HEK293 (cell line): ENCODE measurements at regions not wholly inside any gene's neighbourhood (a gene's known extent, or its start where the extent isn't known, plus 50 kb on each side); places are given as distances from the start of the nearest gene placed in this dataset.

ENCODE experiments used
- CTCF ChIA-PET: fragments of 350-600 bp; formaldehyde crosslinking; extraction: SDS; loops from one replicate; lab custom pipeline; 2021; ENCODE audit warnings: antibody characterized with exemption; lab: Yijun Ruan, JAX
- POLR2A ChIA-PET: fragments of 300-600 bp; formaldehyde crosslinking; extraction: SDS; loops from one replicate; lab custom pipeline; 2020; ENCODE audit warnings: antibody characterized with exemption, inconsistent platforms; lab: Yijun Ruan, JAX
- H3K27ac ChIP-seq: fragments of 200-500 bp; sonication (Bioruptor generic); 2 replicates; pipeline ENCODE4 v1.5.1; 2014; ENCODE audit warnings: low read depth, low read length, control low read depth, inconsistent platforms; ENCODE audit errors: extremely low read depth
- H3K36me3 ChIP-seq, 2 experiments: fragments of 200-500 bp in 1 of 2; sonication (Bioruptor generic) in 1 of 2; 1 replicate in 1 of 2; 2 replicates in 1 of 2; pipeline ENCODE4 v1.5.1; 2014 to 2017; ENCODE audit warnings: inconsistent platforms in 2 of 2, low read length in 2 of 2; ENCODE audit not compliant: control insufficient read depth in 2 of 2, insufficient read depth in 1 of 2
- H3K4me1 ChIP-seq: fragments of 200-500 bp; sonication (Bioruptor generic); 2 replicates; pipeline ENCODE4 v1.5.1; 2014; ENCODE audit warnings: mild to moderate bottlenecking, low read length, inconsistent platforms; ENCODE audit not compliant: control insufficient read depth, insufficient read depth
- H3K4me3 ChIP-seq: 2 replicates; pipeline ENCODE4 v1.5.1; 2011; ENCODE audit warnings: low read depth, mild to moderate bottlenecking, control low read depth, low read length, moderate library complexity
- H3K9me3 ChIP-seq: fragments of 200-500 bp; sonication (Bioruptor generic); 2 replicates; pipeline ENCODE4 v1.5.1; 2014; ENCODE audit warnings: low read depth, low read length, inconsistent platforms; ENCODE audit not compliant: control insufficient read depth, insufficient read depth
- GLIS2 ChIP-seq: fragments of 450-650 bp; formaldehyde crosslinking; IDR thresholded peaks from 2 replicates; pipeline ENCODE4 v1.5.1; 2016; ENCODE audit warnings: missing biosample characterization, missing genetic modification characterization
- PRDM1 ChIP-seq: fragments of 450-650 bp; formaldehyde crosslinking; IDR thresholded peaks from 2 replicates; pipeline ENCODE4; 2016; ENCODE audit warnings: missing biosample characterization, missing genetic modification characterization
- ZBTB48 ChIP-seq: fragments of 450-650 bp; formaldehyde crosslinking; IDR thresholded peaks from 2 replicates; pipeline ENCODE4 v1.5.1; 2016; ENCODE audit warnings: missing biosample characterization, missing genetic modification characterization
- ZFP37 ChIP-seq: fragments of 450-650 bp; formaldehyde crosslinking; IDR thresholded peaks from 2 replicates; pipeline ENCODE4 v1.5.1; 2016; ENCODE audit warnings: missing biosample characterization, missing genetic modification characterization
- ZNF121 ChIP-seq: fragments of 450-650 bp; formaldehyde crosslinking; IDR thresholded peaks from 2 replicates; pipeline ENCODE4 v1.5.1; 2016; ENCODE audit warnings: missing biosample characterization, missing genetic modification characterization
- ZNF132 ChIP-seq: fragments of 450-650 bp; formaldehyde crosslinking; IDR thresholded peaks from 2 replicates; pipeline ENCODE4 v1.5.1; 2017; ENCODE audit warnings: missing biosample characterization, missing genetic modification characterization, borderline replicate concordance
- ZNF155 ChIP-seq: fragments of 450-650 bp; formaldehyde crosslinking; IDR thresholded peaks from 2 replicates; pipeline ENCODE4 v1.5.1; 2016; ENCODE audit warnings: missing biosample characterization, missing genetic modification characterization
- ZNF16 ChIP-seq: fragments of 450-650 bp; formaldehyde crosslinking; IDR thresholded peaks from 2 replicates; pipeline ENCODE4 v1.5.1; 2016; ENCODE audit warnings: low read depth, missing biosample characterization, missing genetic modification characterization
- ZNF24 ChIP-seq: fragments of 450-650 bp; formaldehyde crosslinking; IDR thresholded peaks from 2 replicates; pipeline ENCODE4 v1.5.1; 2016; ENCODE audit warnings: missing biosample characterization, missing genetic modification characterization
- ZNF248 ChIP-seq: fragments of 450-650 bp; formaldehyde crosslinking; IDR thresholded peaks from 2 replicates; pipeline ENCODE4 v1.5.1; 2017; ENCODE audit warnings: missing biosample characterization, missing genetic modification characterization
- ZNF473 ChIP-seq: fragments of 450-650 bp; formaldehyde crosslinking; IDR thresholded peaks from 2 replicates; pipeline ENCODE4 v1.5.1; 2017; ENCODE audit warnings: missing biosample characterization, missing genetic modification characterization
- ZNF501 ChIP-seq: fragments of 450-650 bp; formaldehyde crosslinking; IDR thresholded peaks from 2 replicates; pipeline ENCODE4 v1.5.1; 2016; ENCODE audit warnings: missing biosample characterization, missing genetic modification characterization
- ZNF558 ChIP-seq: fragments of 450-650 bp; formaldehyde crosslinking; IDR thresholded peaks from 2 replicates; pipeline ENCODE4 v1.5.1; 2016; ENCODE audit warnings: missing biosample characterization, missing genetic modification characterization
- ZNF610 ChIP-seq: fragments of 450-650 bp; formaldehyde crosslinking; IDR thresholded peaks from 2 replicates; pipeline ENCODE4 v1.5.1; 2016; ENCODE audit warnings: missing biosample characterization, missing genetic modification characterization, borderline replicate concordance
- ZNF660 ChIP-seq: fragments of 450-650 bp; IDR thresholded peaks from 2 replicates; pipeline ENCODE4 v1.5.1; 2018; ENCODE audit warnings: missing biosample characterization, mild to moderate bottlenecking, missing genetic modification characterization
- ZNF664 ChIP-seq: fragments of 450-650 bp; formaldehyde crosslinking; IDR thresholded peaks from 2 replicates; pipeline ENCODE4 v1.5.1; 2016; ENCODE audit warnings: missing biosample characterization, missing genetic modification characterization
- ZNF670 ChIP-seq: fragments of 450-650 bp; formaldehyde crosslinking; IDR thresholded peaks from 2 replicates; pipeline ENCODE4 v1.5.1; 2016; ENCODE audit warnings: missing biosample characterization, missing genetic modification characterization, low read depth
- TF ChIP-seq, protein P1 (sequence below): fragments of 450-650 bp; formaldehyde crosslinking; IDR thresholded peaks from 2 replicates; pipeline ENCODE4 v1.5.1; 2016; ENCODE audit warnings: missing biosample characterization, missing genetic modification characterization
- TF ChIP-seq, protein P2 (sequence below): fragments of 450-650 bp; formaldehyde crosslinking; IDR thresholded peaks from 2 replicates; pipeline ENCODE4 v1.5.1; 2016; ENCODE audit warnings: missing biosample characterization, missing genetic modification characterization
- TF ChIP-seq, protein P3 (sequence below): fragments of 450-650 bp; formaldehyde crosslinking; IDR thresholded peaks from 2 replicates; pipeline ENCODE4 v1.5.1; 2016; ENCODE audit warnings: missing biosample characterization, missing genetic modification characterization
- TF ChIP-seq, protein P4 (sequence below): fragments of 450-650 bp; formaldehyde crosslinking; IDR thresholded peaks from 2 replicates; pipeline ENCODE4 v1.5.1; 2016; ENCODE audit warnings: missing biosample characterization, missing genetic modification characterization
- TF ChIP-seq, protein P5 (sequence below): fragments of 450-650 bp; formaldehyde crosslinking; IDR thresholded peaks from 2 replicates; pipeline ENCODE4 v1.5.1; 2016; ENCODE audit warnings: missing biosample characterization, missing genetic modification characterization

DNA sequence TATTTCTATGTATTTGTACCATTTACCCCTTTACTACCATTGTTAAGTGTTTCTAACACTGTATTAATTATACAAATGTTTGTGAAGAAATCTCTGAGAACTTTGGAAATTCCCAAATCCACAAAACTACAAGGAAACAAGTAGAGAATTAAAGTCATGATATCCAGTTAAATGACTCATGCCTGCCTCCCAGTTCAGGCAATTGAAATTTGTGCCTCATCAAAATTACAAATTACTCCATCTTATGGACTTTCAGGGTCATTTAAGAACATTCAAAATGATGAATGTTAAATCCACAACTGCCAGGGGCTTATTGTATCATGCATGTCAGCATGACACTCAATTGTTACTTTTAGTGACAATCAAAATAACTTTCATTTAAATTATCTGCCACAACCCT lies 282.4 kb downstream of the ZNF326 start:
- CTCF ChIA-PET = interaction anchor here (0.6 kb wide), 1 partner anchor 146 kb away, joined by 4 read pairs; no protein-coding TSS in a partner anchor

DNA sequence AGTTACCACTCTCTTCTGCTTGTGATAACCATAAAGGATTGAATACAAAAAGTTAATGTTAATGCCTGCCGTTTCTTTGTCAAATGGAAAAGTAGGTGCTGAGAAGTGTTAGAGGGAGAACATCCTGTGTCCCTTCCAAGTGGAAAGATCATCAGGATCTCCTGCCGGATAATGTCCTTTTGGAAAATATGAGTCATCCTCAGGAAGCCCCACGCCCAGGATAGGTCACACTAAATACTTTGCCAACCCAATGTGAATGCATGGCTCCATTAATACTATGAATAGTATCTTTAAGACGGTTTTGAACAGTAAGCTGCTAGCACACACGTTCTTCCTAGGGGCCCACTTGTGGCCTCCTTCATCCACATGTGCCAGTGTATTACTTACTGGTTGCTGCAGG lies 279.5 kb downstream of the ZNF326 start:
- TF ChIP-seq ZFP37 = no peak
- no peak for TF ChIP-seq ZNF155 (tag by site-specific recombination)
- no peak for TF ChIP-seq ZNF610
- TF ChIP-seq, protein P1, sequence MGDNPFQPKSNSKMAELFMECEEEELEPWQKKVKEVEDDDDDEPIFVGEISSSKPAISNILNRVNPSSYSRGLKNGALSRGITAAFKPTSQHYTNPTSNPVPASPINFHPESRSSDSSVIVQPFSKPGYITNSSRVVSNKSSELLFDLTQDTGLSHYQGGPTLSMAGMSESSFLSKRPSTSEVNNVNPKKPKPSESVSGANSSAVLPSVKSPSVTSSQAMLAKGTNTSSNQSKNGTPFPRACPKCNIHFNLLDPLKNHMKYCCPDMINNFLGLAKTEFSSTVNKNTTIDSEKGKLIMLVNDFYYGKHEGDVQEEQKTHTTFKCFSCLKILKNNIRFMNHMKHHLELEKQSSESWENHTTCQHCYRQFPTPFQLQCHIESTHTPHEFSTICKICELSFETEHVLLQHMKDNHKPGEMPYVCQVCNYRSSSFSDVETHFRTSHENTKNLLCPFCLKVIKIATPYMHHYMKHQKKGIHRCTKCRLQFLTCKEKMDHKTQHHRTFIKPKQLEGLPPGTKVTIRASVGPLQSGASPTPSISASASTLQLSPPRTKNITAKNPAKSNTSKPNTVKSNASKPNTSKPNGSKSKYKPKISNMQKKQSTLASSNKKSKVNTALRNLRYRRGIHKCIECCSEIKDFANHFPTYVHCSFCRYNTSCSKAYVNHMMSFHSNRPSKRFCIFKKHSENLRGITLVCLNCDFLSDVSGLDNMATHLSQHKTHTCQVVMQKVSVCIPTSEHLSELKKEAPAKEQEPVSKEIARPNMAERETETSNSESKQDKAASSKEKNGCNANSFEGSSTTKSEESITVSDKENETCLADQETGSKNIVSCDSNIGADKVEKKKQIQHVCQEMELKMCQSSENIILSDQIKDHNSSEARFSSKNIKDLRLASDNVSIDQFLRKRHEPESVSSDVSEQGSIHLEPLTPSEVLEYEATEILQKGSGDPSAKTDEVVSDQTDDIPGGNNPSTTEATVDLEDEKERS (tag by site-specific recombination) = no peak
- TF ChIP-seq, protein P2, sequence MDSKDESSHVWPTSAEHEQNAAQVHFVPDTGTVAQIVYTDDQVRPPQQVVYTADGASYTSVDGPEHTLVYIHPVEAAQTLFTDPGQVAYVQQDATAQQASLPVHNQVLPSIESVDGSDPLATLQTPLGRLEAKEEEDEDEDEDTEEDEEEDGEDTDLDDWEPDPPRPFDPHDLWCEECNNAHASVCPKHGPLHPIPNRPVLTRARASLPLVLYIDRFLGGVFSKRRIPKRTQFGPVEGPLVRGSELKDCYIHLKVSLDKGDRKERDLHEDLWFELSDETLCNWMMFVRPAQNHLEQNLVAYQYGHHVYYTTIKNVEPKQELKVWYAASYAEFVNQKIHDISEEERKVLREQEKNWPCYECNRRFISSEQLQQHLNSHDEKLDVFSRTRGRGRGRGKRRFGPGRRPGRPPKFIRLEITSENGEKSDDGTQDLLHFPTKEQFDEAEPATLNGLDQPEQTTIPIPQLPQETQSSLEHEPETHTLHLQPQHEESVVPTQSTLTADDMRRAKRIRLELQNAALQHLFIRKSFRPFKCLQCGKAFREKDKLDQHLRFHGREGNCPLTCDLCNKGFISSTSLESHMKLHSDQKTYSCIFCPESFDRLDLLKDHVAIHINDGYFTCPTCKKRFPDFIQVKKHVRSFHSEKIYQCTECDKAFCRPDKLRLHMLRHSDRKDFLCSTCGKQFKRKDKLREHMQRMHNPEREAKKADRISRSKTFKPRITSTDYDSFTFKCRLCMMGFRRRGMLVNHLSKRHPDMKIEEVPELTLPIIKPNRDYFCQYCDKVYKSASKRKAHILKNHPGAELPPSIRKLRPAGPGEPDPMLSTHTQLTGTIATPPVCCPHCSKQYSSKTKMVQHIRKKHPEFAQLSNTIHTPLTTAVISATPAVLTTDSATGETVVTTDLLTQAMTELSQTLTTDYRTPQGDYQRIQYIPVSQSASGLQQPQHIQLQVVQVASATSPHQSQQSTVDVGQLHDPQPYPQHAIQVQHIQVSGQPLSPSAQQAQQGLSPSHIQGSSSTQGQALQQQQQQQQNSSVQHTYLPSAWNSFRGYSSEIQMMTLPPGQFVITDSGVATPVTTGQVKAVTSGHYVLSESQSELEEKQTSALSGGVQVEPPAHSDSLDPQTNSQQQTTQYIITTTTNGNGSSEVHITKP (tag by site-specific recombination) = no peak
- TF ChIP-seq, all 188 proteins: peak for 0
- POLR2A ChIA-PET = no interaction called here
- Histone ChIP-seq H3K9me3 (no peaks in the 10 kb centered on the region), H3K36me3 (no peaks in the 10 kb centered on the region), H3K4me1 (no peaks in the 10 kb centered on the region), H3K4me3 (no peak overlapping the region), H3K27ac (no peak overlapping the region)
- CTCF ChIA-PET = interaction anchor here (1.0 kb wide), 1 partner anchor 9 kb away, joined by 3 read pairs; no protein-coding TSS in a partner anchor

More for the DNA sequence above, 282.4 kb downstream of the ZNF326 start:
- Histone ChIP-seq H3K4me1 (no peaks in the 10 kb centered on the region), H3K27ac (no peak overlapping the region), H3K4me3 (no peak overlapping the region), H3K36me3 (no peaks in the 10 kb centered on the region), H3K9me3 (no peaks in the 10 kb centered on the region)
- POLR2A ChIA-PET = no interaction called here
- TF ChIP-seq ZNF473 (no peak), ZNF121 (tag by site-specific recombination) (no peak), ZNF24 (tag by site-specific recombination) (no peak), GLIS2 (tag by site-specific recombination) (no peak), ZNF132 (tag by site-specific recombination) (no peak), ZNF248 (tag by site-specific recombination) (no peak), ZNF664 (tag by site-specific recombination) (no peak), ZNF558 (no peak), PRDM1 (tag by site-specific recombination) (no peak), ZBTB48 (no peak), ZNF660 (no peak), ZNF501 (tag by site-specific recombination) (no peak), ZNF16 (tag by site-specific recombination) (no peak), ZNF670 (tag by site-specific recombination) (no peak)
- TF ChIP-seq, protein P3, sequence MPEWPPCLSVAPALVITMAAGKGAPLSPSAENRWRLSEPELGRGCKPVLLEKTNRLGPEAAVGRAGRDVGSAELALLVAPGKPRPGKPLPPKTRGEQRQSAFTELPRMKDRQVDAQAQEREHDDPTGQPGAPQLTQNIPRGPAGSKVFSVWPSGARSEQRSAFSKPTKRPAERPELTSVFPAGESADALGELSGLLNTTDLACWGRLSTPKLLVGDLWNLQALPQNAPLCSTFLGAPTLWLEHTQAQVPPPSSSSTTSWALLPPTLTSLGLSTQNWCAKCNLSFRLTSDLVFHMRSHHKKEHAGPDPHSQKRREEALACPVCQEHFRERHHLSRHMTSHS = no peak
- TF ChIP-seq, protein P1 (tag by site-specific recombination) = no peak
- TF ChIP-seq, protein P4, sequence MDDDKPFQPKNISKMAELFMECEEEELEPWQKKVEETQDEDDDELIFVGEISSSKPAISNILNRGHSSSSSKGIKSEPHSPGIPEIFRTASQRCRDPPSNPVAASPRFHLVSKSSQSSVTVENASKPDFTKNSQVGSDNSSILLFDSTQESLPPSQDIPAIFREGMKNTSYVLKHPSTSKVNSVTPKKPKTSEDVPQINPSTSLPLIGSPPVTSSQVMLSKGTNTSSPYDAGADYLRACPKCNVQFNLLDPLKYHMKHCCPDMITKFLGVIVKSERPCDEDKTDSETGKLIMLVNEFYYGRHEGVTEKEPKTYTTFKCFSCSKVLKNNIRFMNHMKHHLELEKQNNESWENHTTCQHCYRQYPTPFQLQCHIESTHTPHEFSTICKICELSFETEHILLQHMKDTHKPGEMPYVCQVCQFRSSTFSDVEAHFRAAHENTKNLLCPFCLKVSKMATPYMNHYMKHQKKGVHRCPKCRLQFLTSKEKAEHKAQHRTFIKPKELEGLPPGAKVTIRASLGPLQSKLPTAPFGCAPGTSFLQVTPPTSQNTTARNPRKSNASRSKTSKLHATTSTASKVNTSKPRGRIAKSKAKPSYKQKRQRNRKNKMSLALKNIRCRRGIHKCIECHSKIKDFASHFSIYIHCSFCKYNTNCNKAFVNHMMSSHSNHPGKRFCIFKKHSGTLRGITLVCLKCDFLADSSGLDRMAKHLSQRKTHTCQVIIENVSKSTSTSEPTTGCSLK = no peak
- TF ChIP-seq, protein P5, sequence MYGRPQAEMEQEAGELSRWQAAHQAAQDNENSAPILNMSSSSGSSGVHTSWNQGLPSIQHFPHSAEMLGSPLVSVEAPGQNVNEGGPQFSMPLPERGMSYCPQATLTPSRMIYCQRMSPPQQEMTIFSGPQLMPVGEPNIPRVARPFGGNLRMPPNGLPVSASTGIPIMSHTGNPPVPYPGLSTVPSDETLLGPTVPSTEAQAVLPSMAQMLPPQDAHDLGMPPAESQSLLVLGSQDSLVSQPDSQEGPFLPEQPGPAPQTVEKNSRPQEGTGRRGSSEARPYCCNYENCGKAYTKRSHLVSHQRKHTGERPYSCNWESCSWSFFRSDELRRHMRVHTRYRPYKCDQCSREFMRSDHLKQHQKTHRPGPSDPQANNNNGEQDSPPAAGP (tag by site-specific recombination) = no peak
- TF ChIP-seq, all 188 proteins: peak for 0
